ENCODE measurements at regions not wholly inside any gene's neighbourhood (a gene's known extent, or its start where the extent isn't known, plus 50 kb on each side); places are given as distances from the start of the nearest gene placed in this dataset.
"Not testable (repeated sequence)": the region's sequence is repeated elsewhere in the genome, so short reads cannot be mapped to it uniquely, and the experiment has no call there.

- Histone ChIP-seq H3K4me1 (ENCODE audit: insufficient read depth, low read length) (no peaks in the 10 kb centered on the region), H3K36me3 (ENCODE audit: insufficient read depth, low read depth, low read length) (no peaks in the 10 kb centered on the region), H3K27ac (ENCODE audit: low read length) (no peak overlapping the region), H3K9ac (ENCODE audit: low read depth, low read length) (no peak overlapping the region), H3K9me3 (ENCODE audit: insufficient read depth, low read depth, low read length) (peaks cover 4% of the 10 kb centered on the region; the same call in 1 of the 2 replicates), H3K27me3 (ENCODE audit: insufficient read depth, low read length) (peaks cover 9% of the 10 kb centered on the region; the same call in 1 of the 2 replicates), H3K4me3 (ENCODE audit: low read length) (no peak overlapping the region)
Measured at GRCh38 chr2:240238786-240239185, 98.3 kb upstream of the OTOS start.

GRCh38 chr2:240239325-240239724 is 98.9 kb upstream of the OTOS start:
- H3K9ac ChIP-seq (ENCODE audit: low read depth, low read length): no peak overlapping the region
- no peak overlapping the region for H3K4me3 ChIP-seq (ENCODE audit: low read length)

GRCh38 chr2:240240017-240240734 is 99.7 kb upstream of the OTOS start:
- Histone ChIP-seq H3K27ac (ENCODE audit: low read length) (no peak overlapping the region), H3K4me3 (ENCODE audit: low read length) (no peak overlapping the region), H3K9ac (ENCODE audit: low read depth, low read length) (no peak overlapping the region), H3K27me3 (ENCODE audit: insufficient read depth, low read length) (peaks cover 9% of the 10 kb centered on the region; the same call in 1 of the 2 replicates), H3K4me1 (ENCODE audit: insufficient read depth, low read length) (no peaks in the 10 kb centered on the region), H3K36me3 (ENCODE audit: insufficient read depth, low read depth, low read length) (no peaks in the 10 kb centered on the region), H3K9me3 (ENCODE audit: insufficient read depth, low read depth, low read length) (peaks cover 4% of the 10 kb centered on the region; the same call in 1 of the 2 replicates)

More at GRCh38 chr2:240239325-240239724, 98.9 kb upstream of the OTOS start:
- H3K36me3 ChIP-seq (ENCODE audit: insufficient read depth, low read depth, low read length): no peaks in the 10 kb centered on the region
- H3K4me1 ChIP-seq (ENCODE audit: insufficient read depth, low read length): no peaks in the 10 kb centered on the region
- peaks cover 9% of the 10 kb centered on the region; the same call in 1 of the 2 replicates for H3K27me3 ChIP-seq (ENCODE audit: insufficient read depth, low read length)
- H3K9me3 ChIP-seq (ENCODE audit: insufficient read depth, low read depth, low read length): peaks cover 4% of the 10 kb centered on the region; the same call in 1 of the 2 replicates
- H3K27ac ChIP-seq (ENCODE audit: low read length): no peak overlapping the region

GRCh38 chr2:240240781-240241180 is 100.3 kb upstream of the OTOS start:
- H3K9ac ChIP-seq (ENCODE audit: low read depth, low read length): no peak overlapping the region
- H3K27ac ChIP-seq (ENCODE audit: low read length): no peak overlapping the region
- peaks cover 9% of the 10 kb centered on the region; the same call in 1 of the 2 replicates for H3K27me3 ChIP-seq (ENCODE audit: insufficient read depth, low read length)
- no peaks in the 10 kb centered on the region for H3K4me1 ChIP-seq (ENCODE audit: insufficient read depth, low read length)
- H3K36me3 ChIP-seq (ENCODE audit: insufficient read depth, low read depth, low read length): no peaks in the 10 kb centered on the region
- H3K9me3 ChIP-seq (ENCODE audit: insufficient read depth, low read depth, low read length): peaks cover 4% of the 10 kb centered on the region; the same call in 1 of the 2 replicates
- no peak overlapping the region for H3K4me3 ChIP-seq (ENCODE audit: low read length)

- Histone ChIP-seq H3K9me3 (ENCODE audit: insufficient read depth, low read depth, low read length) (peaks cover 4% of the 10 kb centered on the region; the same call in 1 of the 2 replicates), H3K27me3 (ENCODE audit: insufficient read depth, low read length) (peaks cover 9% of the 10 kb centered on the region; the same call in 1 of the 2 replicates), H3K9ac (ENCODE audit: low read depth, low read length) (no peak overlapping the region), H3K36me3 (ENCODE audit: insufficient read depth, low read depth, low read length) (no peaks in the 10 kb centered on the region), H3K27ac (ENCODE audit: low read length) (no peak overlapping the region), H3K4me1 (ENCODE audit: insufficient read depth, low read length) (no peaks in the 10 kb centered on the region), H3K4me3 (ENCODE audit: low read length) (no peak overlapping the region)
Measured at GRCh38 chr2:240241572-240241971, 101.1 kb upstream of the OTOS start.

GRCh38 chr2:240243049-240243448 is 102.6 kb upstream of the OTOS start:
- H3K4me1 ChIP-seq (ENCODE audit: insufficient read depth, low read length); H3K9me3 ChIP-seq (ENCODE audit: insufficient read depth, low read depth, low read length); H3K36me3 ChIP-seq (ENCODE audit: insufficient read depth, low read depth, low read length); H3K4me3 ChIP-seq (ENCODE audit: low read length); H3K9ac ChIP-seq (ENCODE audit: low read depth, low read length); H3K27me3 ChIP-seq (ENCODE audit: insufficient read depth, low read length); H3K27ac ChIP-seq (ENCODE audit: low read length): not testable (repeated sequence)

- H3K27me3 ChIP-seq (ENCODE audit: insufficient read depth, low read length): peaks cover 6% of the 10 kb centered on the region; the same call in 1 of the 2 replicates
- H3K9me3 ChIP-seq (ENCODE audit: insufficient read depth, low read depth, low read length): peaks cover 4% of the 10 kb centered on the region; the same call in 1 of the 2 replicates
- no peak overlapping the region for H3K4me3 ChIP-seq (ENCODE audit: low read length)
- no peak overlapping the region for H3K9ac ChIP-seq (ENCODE audit: low read depth, low read length)
- no peaks in the 10 kb centered on the region for H3K36me3 ChIP-seq (ENCODE audit: insufficient read depth, low read depth, low read length)
- no peak overlapping the region for H3K27ac ChIP-seq (ENCODE audit: low read length)
- H3K4me1 ChIP-seq (ENCODE audit: insufficient read depth, low read length): no peaks in the 10 kb centered on the region
Measured at GRCh38 chr2:240244543-240244942, 104.1 kb upstream of the OTOS start.

GRCh38 chr2:240245184-240245583 is 104.7 kb upstream of the OTOS start:
- H3K36me3 ChIP-seq (ENCODE audit: insufficient read depth, low read depth, low read length): no peaks in the 10 kb centered on the region
- no peak overlapping the region for H3K4me3 ChIP-seq (ENCODE audit: low read length)
- H3K27ac ChIP-seq (ENCODE audit: low read length): no peak overlapping the region
- no peaks in the 10 kb centered on the region for H3K4me1 ChIP-seq (ENCODE audit: insufficient read depth, low read length)
- H3K9me3 ChIP-seq (ENCODE audit: insufficient read depth, low read depth, low read length): peaks cover 3% of the 10 kb centered on the region; the same call in 1 of the 2 replicates
- 0 out of 2 replicates have a peak, but pooled peaks cover under 1% of the 10 kb centered on the region for H3K27me3 ChIP-seq (ENCODE audit: insufficient read depth, low read length)
- H3K9ac ChIP-seq (ENCODE audit: low read depth, low read length): no peak overlapping the region

GRCh38 chr2:240245706-240246105 is 105.2 kb upstream of the OTOS start:
- no peaks in the 10 kb centered on the region for H3K36me3 ChIP-seq (ENCODE audit: insufficient read depth, low read depth, low read length)
- no peak overlapping the region for H3K4me3 ChIP-seq (ENCODE audit: low read length)
- no peak overlapping the region for H3K27ac ChIP-seq (ENCODE audit: low read length)
- H3K9me3 ChIP-seq (ENCODE audit: insufficient read depth, low read depth, low read length): no peaks in the 10 kb centered on the region
- no peaks in the 10 kb centered on the region for H3K27me3 ChIP-seq (ENCODE audit: insufficient read depth, low read length)
- no peaks in the 10 kb centered on the region for H3K4me1 ChIP-seq (ENCODE audit: insufficient read depth, low read length)
- no peak overlapping the region for H3K9ac ChIP-seq (ENCODE audit: low read depth, low read length)

- Histone ChIP-seq H3K27ac (ENCODE audit: low read length) (no peak overlapping the region), H3K9me3 (ENCODE audit: insufficient read depth, low read depth, low read length) (no peaks in the 10 kb centered on the region), H3K36me3 (ENCODE audit: insufficient read depth, low read depth, low read length) (no peaks in the 10 kb centered on the region), H3K4me3 (ENCODE audit: low read length) (no peak overlapping the region), H3K27me3 (ENCODE audit: insufficient read depth, low read length) (no peaks in the 10 kb centered on the region), H3K9ac (ENCODE audit: low read depth, low read length) (no peak overlapping the region), H3K4me1 (ENCODE audit: insufficient read depth, low read length) (no peaks in the 10 kb centered on the region)
Measured at GRCh38 chr2:240246173-240246820, 105.8 kb upstream of the OTOS start.

GRCh38 chr2:240247241-240247867 is 106.9 kb upstream of the OTOS start:
- Histone ChIP-seq H3K4me3 (ENCODE audit: low read length) (no peak overlapping the region), H3K9ac (ENCODE audit: low read depth, low read length) (no peak overlapping the region), H3K36me3 (ENCODE audit: insufficient read depth, low read depth, low read length) (no peaks in the 10 kb centered on the region), H3K27ac (ENCODE audit: low read length) (no peak overlapping the region), H3K9me3 (ENCODE audit: insufficient read depth, low read depth, low read length) (no peaks in the 10 kb centered on the region), H3K27me3 (ENCODE audit: insufficient read depth, low read length) (no peaks in the 10 kb centered on the region), H3K4me1 (ENCODE audit: insufficient read depth, low read length) (no peaks in the 10 kb centered on the region)

All from iPS-20b (cell line).